Peyer's patch (tissue), 4 donors: ENCODE measurements at regions not wholly inside any gene's neighbourhood (a gene's known extent, or its start where the extent isn't known, plus 50 kb on each side); places are given as distances from the start of the nearest gene placed in this dataset.

Experiments
- CTCF ChIP-seq, 6 experiments: fragments of 450-650 bp in 4 of 6; fragments of 200-600 bp in 2 of 6; sonication (generic) in 1 of 6; IDR thresholded peaks; one replicate each; pipeline ENCODE4 v1.5.1; 2017 to 2019; ENCODE audit warnings: antibody characterized with exemption in 6 of 6, mild to moderate bottlenecking in 3 of 6, moderate library complexity in 1 of 6
- POLR2A ChIP-seq, 2 donors: fragments of 450-650 bp; IDR thresholded peaks; one replicate each; pipeline ENCODE4 v1.5.1; 2017; ENCODE audit warnings: antibody characterized with exemption in 2 of 2, mild to moderate bottlenecking in 2 of 2, moderate library complexity in 2 of 2

GRCh38 chr1:218025454-218025853, 259.6 kb upstream of the RRP15 start:
- no peak for TF ChIP-seq CTCF (IDR thresholded peaks at IDR 0.05)
- TF ChIP-seq POLR2A (IDR thresholded peaks at IDR 0.05), result no peak
